ENCODE measurements at regions not wholly inside any gene's neighbourhood (a gene's known extent, or its start where the extent isn't known, plus 50 kb on each side); places are given as distances from the start of the nearest gene placed in this dataset.
"Not testable (repeated sequence)": the region's sequence is repeated elsewhere in the genome, so short reads cannot be mapped to it uniquely, and the experiment has no call there.

DNA sequence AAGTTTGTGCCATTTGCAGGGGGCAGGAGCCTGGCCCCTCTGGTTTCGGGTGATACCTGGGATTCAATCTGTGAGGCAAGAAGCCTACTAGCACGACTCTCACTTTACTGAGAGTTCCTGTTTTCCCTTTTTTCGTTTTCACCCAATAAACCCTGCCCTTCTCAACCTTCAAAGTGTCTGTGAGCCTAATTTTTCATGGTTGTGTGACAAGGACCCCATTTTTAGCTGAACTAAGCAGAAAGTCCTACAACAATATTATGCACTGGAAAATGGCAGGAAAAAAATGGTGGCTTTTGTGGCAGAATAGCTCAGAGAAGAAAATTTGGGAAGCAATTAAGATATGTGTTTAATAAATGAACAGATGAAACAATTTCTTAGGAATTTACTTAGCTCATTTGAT lies 432.1 kb downstream of the C12orf50 start:
- Histone ChIP-seq H3K36me3 (ENCODE audit: control insufficient read depth in 1 of 2, insufficient read depth in 2 of 2, low read length in 2 of 2) (no peaks in the 10 kb centered on the region), H3K9me3 (ENCODE audit: control insufficient read depth in 1 of 2, low read length in 2 of 2) (no peaks in the 10 kb centered on the region), H3K9ac (ENCODE audit: low read depth in 1 of 2, low read length in 2 of 2) (no peak overlapping the region), H3K4me1 (ENCODE audit: control insufficient read depth in 1 of 2, insufficient read depth in 2 of 2, low read length in 2 of 2) (no peaks in the 10 kb centered on the region), H3K27me3 (ENCODE audit: control insufficient read depth in 1 of 2, insufficient read depth in 2 of 2, low read length in 2 of 2) (no peaks in the 10 kb centered on the region), H3K4me3 (ENCODE audit: low read depth in 1 of 2, low read length in 2 of 2) (no peak overlapping the region), H3K27ac (ENCODE audit: low read depth, low read length) (no peak overlapping the region)

DNA sequence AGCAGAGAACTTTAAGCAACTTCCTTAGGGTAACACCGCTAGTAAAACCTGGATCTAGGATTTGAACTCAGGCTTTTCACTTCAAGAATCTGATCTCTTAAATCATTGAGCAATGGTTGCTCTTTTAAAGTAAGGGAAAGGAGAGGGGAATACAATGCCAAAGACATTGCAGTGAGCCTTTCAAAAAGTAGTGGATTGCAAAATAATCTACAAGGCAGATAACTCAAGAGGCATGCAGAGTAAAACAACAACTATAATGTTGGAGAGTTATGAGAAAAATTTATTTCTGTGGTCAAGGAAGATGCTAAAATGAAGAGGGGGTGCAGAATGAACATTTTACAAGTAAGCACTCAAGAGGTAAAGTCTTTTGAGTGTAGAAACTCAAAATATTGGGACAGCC lies 432.6 kb downstream of the C12orf50 start:
- no peaks in the 10 kb centered on the region for H3K36me3 ChIP-seq (ENCODE audit: control insufficient read depth in 1 of 2, insufficient read depth in 2 of 2, low read length in 2 of 2)
- H3K27ac ChIP-seq (ENCODE audit: low read depth, low read length): no peak overlapping the region
- H3K9ac ChIP-seq (ENCODE audit: low read depth in 1 of 2, low read length in 2 of 2): no peak overlapping the region
- no peaks in the 10 kb centered on the region for H3K4me1 ChIP-seq (ENCODE audit: control insufficient read depth in 1 of 2, insufficient read depth in 2 of 2, low read length in 2 of 2)
- no peaks in the 10 kb centered on the region for H3K9me3 ChIP-seq (ENCODE audit: control insufficient read depth in 1 of 2, low read length in 2 of 2)
- H3K4me3 ChIP-seq (ENCODE audit: low read depth in 1 of 2, low read length in 2 of 2): no peak overlapping the region
- no peaks in the 10 kb centered on the region for H3K27me3 ChIP-seq (ENCODE audit: control insufficient read depth in 1 of 2, insufficient read depth in 2 of 2, low read length in 2 of 2)

DNA sequence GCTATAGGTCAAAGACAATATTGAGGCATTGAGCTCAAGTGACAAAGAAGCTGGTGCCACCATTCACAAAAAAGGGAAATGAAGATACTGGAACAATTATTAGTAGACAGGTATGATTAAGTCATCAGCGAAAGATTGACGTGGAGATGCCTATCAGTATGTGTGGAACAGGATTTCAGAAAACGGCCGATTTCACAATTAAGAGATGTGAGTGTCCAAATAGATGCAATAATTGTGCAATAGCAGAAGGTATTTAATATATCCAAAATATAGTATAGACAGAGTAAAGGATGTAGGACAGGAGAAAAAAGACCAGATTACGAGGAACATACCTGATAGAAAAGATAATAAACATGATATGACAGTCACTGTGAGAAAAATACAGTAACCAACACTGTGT lies 433.1 kb downstream of the C12orf50 start:
- no peaks in the 10 kb centered on the region for H3K27me3 ChIP-seq (ENCODE audit: control insufficient read depth in 1 of 2, insufficient read depth in 2 of 2, low read length in 2 of 2)
- H3K9me3 ChIP-seq (ENCODE audit: control insufficient read depth in 1 of 2, low read length in 2 of 2): no peaks in the 10 kb centered on the region
- no peak overlapping the region for H3K27ac ChIP-seq (ENCODE audit: low read depth, low read length)
- H3K9ac ChIP-seq (ENCODE audit: low read depth in 1 of 2, low read length in 2 of 2): no peak overlapping the region
- no peaks in the 10 kb centered on the region for H3K36me3 ChIP-seq (ENCODE audit: control insufficient read depth in 1 of 2, insufficient read depth in 2 of 2, low read length in 2 of 2)
- no peaks in the 10 kb centered on the region for H3K4me1 ChIP-seq (ENCODE audit: control insufficient read depth in 1 of 2, insufficient read depth in 2 of 2, low read length in 2 of 2)
- no peak overlapping the region for H3K4me3 ChIP-seq (ENCODE audit: low read depth in 1 of 2, low read length in 2 of 2)

DNA sequence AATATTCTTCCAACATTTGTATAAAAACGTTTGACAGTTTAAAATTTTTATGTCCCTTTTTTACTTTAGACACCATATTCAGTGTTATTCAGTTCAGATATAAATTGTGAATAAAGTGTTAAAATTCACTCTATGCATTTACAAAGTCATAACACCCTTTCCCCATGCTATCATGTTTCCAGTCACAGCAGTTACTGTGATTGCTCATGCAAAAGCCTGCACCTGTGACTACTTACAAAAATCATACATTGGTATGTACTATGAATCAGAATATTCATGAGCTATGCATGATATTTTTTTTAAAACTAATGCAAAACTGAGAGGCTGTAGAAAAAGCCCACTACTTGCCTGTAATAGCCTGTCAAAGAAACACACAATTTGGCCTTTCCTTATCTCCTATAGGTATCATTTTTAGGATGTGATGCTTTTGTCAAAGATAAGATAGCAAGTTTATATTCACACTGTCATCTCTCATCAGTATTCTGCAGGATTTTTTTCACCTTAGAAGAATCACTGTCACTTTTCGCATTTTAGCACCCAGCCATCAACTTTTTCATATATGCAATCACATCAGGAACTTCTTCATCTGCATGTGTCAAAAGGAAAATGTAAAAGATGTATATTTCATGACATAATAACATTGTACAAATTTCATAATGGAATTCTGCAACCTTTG lies 443.2 kb downstream of the C12orf50 start:
- H3K9me3 ChIP-seq (ENCODE audit: control insufficient read depth in 1 of 2, low read length in 2 of 2): no peaks in the 10 kb centered on the region

DNA sequence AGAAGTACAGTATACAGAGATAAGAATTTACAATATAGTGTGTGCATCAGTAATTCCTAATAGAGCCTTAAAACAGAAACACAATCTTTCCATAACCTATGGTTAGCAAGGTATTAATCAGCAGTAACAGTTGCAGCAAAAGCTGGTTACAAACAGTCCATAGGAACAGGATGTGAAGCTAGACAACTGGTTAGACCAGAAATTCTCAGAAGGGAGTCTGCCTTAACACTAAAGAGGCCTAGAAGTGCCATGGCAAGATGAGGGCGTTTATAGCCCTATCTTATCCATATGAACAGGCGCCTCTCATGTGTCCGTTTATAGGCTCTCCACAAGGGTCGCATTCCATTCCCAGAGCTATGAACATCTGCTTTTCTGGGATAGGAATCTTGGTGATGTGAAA lies 450.1 kb downstream of the C12orf50 start:
- H3K27ac ChIP-seq (ENCODE audit: low read depth, low read length); H3K27me3 ChIP-seq (ENCODE audit: control insufficient read depth in 1 of 2, insufficient read depth in 2 of 2, low read length in 2 of 2); H3K9ac ChIP-seq (ENCODE audit: low read depth in 1 of 2, low read length in 2 of 2): not testable (repeated sequence)

More for the DNA sequence above, 443.2 kb downstream of the C12orf50 start:
- no peak overlapping the region for H3K27ac ChIP-seq (ENCODE audit: low read depth, low read length)
- H3K9ac ChIP-seq (ENCODE audit: low read depth in 1 of 2, low read length in 2 of 2): no peak overlapping the region
- H3K4me3 ChIP-seq (ENCODE audit: low read depth in 1 of 2, low read length in 2 of 2): no peak overlapping the region
- no peaks in the 10 kb centered on the region for H3K4me1 ChIP-seq (ENCODE audit: control insufficient read depth in 1 of 2, insufficient read depth in 2 of 2, low read length in 2 of 2)
- H3K27me3 ChIP-seq (ENCODE audit: control insufficient read depth in 1 of 2, insufficient read depth in 2 of 2, low read length in 2 of 2): no peaks in the 10 kb centered on the region
- H3K36me3 ChIP-seq (ENCODE audit: control insufficient read depth in 1 of 2, insufficient read depth in 2 of 2, low read length in 2 of 2): no peaks in the 10 kb centered on the region

DNA sequence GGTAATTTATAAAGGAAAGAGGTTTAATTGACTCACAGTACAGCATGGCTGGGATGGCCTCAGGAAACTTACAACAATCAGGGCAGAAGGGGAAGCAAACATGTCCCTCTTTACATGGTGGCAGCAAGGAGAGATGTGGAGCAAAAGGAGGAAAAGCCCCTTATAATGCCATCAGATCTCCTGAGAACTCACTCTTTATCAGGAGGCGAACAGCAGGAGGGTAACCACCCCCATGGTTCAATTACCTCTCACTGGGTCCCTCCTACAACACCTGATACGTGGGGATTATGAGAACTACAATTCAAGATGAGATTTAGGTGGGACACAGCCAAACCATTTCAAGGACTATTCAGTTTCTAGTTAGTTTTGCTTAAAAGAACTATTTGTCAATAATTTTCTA lies 453.3 kb downstream of the C12orf50 start:
- Histone ChIP-seq H3K4me1 (ENCODE audit: control insufficient read depth in 1 of 2, insufficient read depth in 2 of 2, low read length in 2 of 2) (no peaks in the 10 kb centered on the region), H3K9me3 (ENCODE audit: control insufficient read depth in 1 of 2, low read length in 2 of 2) (no peaks in the 10 kb centered on the region), H3K27ac (ENCODE audit: low read depth, low read length) (no peak overlapping the region), H3K36me3 (ENCODE audit: control insufficient read depth in 1 of 2, insufficient read depth in 2 of 2, low read length in 2 of 2) (no peaks in the 10 kb centered on the region), H3K27me3 (ENCODE audit: control insufficient read depth in 1 of 2, insufficient read depth in 2 of 2, low read length in 2 of 2) (no peaks in the 10 kb centered on the region), H3K9ac (ENCODE audit: low read depth in 1 of 2, low read length in 2 of 2) (no peak overlapping the region), H3K4me3 (ENCODE audit: low read depth in 1 of 2, low read length in 2 of 2) (no peak overlapping the region)

More for the DNA sequence above, 450.1 kb downstream of the C12orf50 start:
- not testable (repeated sequence) for H3K4me3 ChIP-seq (ENCODE audit: low read depth in 1 of 2, low read length in 2 of 2); H3K36me3 ChIP-seq (ENCODE audit: control insufficient read depth in 1 of 2, insufficient read depth in 2 of 2, low read length in 2 of 2); H3K4me1 ChIP-seq (ENCODE audit: control insufficient read depth in 1 of 2, insufficient read depth in 2 of 2, low read length in 2 of 2); H3K9me3 ChIP-seq (ENCODE audit: control insufficient read depth in 1 of 2, low read length in 2 of 2)

DNA sequence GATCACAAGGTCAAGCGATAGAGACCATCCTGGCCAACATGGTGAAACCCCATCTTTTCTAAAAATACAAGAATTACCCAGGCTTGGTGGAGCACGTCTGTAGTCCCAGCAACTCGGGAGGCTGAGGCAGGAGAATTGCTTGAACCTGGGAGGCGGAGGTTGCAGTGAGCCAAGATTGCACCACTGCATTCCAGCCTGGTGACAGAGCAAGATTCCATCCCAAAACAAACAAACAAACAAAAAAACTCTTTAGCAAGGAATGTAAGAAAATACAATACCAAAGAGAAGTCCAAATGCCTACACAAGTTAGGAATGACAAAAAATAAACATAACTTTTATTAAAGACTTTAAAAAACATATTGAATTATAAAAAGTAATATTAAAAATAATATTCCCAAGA lies 462.3 kb downstream of the C12orf50 start:
- not testable (repeated sequence) for H3K27ac ChIP-seq (ENCODE audit: low read depth, low read length); H3K27me3 ChIP-seq (ENCODE audit: control insufficient read depth in 1 of 2, insufficient read depth in 2 of 2, low read length in 2 of 2); H3K4me3 ChIP-seq (ENCODE audit: low read depth in 1 of 2, low read length in 2 of 2)

DNA sequence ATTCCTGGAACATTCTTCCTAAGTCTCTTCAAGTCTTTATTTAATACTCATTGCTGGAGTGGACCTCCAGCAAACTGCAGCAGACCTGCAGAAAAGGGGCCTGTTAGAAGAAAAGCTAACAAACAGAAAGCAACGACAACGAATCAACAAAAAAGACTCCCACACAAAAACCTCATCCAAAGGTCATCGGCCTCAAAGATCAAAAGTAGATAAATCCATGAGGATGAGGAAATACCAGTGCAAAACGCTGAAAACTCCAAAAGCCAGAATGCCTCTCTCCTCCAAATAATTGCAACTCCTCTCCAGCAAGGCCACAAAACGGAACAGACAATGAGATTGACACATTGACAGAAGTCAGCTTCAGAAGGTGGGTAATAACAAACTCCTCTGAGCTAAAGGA lies 472.2 kb downstream of the C12orf50 start:
- Histone ChIP-seq H3K9ac (ENCODE audit: low read depth in 1 of 2, low read length in 2 of 2) (no peak overlapping the region), H3K36me3 (ENCODE audit: control insufficient read depth in 1 of 2, insufficient read depth in 2 of 2, low read length in 2 of 2) (no peaks in the 10 kb centered on the region), H3K4me3 (ENCODE audit: low read depth in 1 of 2, low read length in 2 of 2) (no peak overlapping the region), H3K9me3 (ENCODE audit: control insufficient read depth in 1 of 2, low read length in 2 of 2) (no peaks in the 10 kb centered on the region), H3K27ac (ENCODE audit: low read depth, low read length) (no peak overlapping the region), H3K27me3 (ENCODE audit: control insufficient read depth in 1 of 2, insufficient read depth in 2 of 2, low read length in 2 of 2) (no peaks in the 10 kb centered on the region), H3K4me1 (ENCODE audit: control insufficient read depth in 1 of 2, insufficient read depth in 2 of 2, low read length in 2 of 2) (no peaks in the 10 kb centered on the region)

More for the DNA sequence above, 462.3 kb downstream of the C12orf50 start:
- not testable (repeated sequence) for H3K4me1 ChIP-seq (ENCODE audit: control insufficient read depth in 1 of 2, insufficient read depth in 2 of 2, low read length in 2 of 2); H3K9ac ChIP-seq (ENCODE audit: low read depth in 1 of 2, low read length in 2 of 2); H3K36me3 ChIP-seq (ENCODE audit: control insufficient read depth in 1 of 2, insufficient read depth in 2 of 2, low read length in 2 of 2); H3K9me3 ChIP-seq (ENCODE audit: control insufficient read depth in 1 of 2, low read length in 2 of 2)

DNA sequence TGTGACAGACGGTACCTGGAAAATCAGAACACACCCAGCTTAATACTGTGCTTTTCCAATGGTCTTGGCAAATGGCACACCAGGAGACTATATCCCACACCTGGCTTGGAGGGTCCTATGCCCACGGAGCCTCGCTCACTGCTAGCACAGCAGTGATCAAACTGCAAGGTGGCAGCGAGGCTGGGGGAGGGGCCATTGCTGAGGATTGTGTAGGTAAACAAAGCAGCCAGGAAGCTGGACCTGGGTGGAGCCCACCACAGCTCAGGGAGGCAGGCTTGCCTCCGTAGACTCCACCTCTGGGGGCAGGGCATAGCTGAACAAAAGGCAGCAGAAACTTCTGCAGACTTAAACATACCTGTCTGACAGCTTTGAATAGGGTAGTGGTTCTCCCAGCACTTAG lies 498.0 kb downstream of the C12orf50 start:
- not testable (repeated sequence) for H3K27me3 ChIP-seq (ENCODE audit: control insufficient read depth in 1 of 2, insufficient read depth in 2 of 2, low read length in 2 of 2); H3K27ac ChIP-seq (ENCODE audit: low read depth, low read length); H3K9ac ChIP-seq (ENCODE audit: low read depth in 1 of 2, low read length in 2 of 2); H3K9me3 ChIP-seq (ENCODE audit: control insufficient read depth in 1 of 2, low read length in 2 of 2); H3K4me1 ChIP-seq (ENCODE audit: control insufficient read depth in 1 of 2, insufficient read depth in 2 of 2, low read length in 2 of 2); H3K36me3 ChIP-seq (ENCODE audit: control insufficient read depth in 1 of 2, insufficient read depth in 2 of 2, low read length in 2 of 2); H3K4me3 ChIP-seq (ENCODE audit: low read depth in 1 of 2, low read length in 2 of 2)

DNA sequence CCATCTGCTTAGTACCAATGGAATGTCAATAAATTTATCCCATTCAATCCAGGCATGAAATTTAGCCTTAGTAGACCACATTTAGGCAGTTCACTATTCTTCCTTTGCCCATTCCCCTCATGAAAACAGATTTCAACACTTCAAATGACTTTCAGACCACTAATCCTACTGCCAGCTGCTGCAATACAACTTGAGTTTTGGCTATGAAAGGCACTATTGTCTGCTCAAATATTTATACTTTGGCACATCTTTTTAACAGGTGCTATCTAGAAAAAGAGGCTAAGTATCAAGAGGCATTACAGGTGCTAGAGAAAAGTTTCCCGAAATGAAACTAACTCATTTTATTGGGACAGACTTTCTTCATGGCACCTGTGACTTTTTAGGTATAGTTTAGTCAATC lies 499.8 kb downstream of the C12orf50 start:
- H3K27me3 ChIP-seq (ENCODE audit: control insufficient read depth in 1 of 2, insufficient read depth in 2 of 2, low read length in 2 of 2): no peaks in the 10 kb centered on the region
- no peaks in the 10 kb centered on the region for H3K9me3 ChIP-seq (ENCODE audit: control insufficient read depth in 1 of 2, low read length in 2 of 2)
- H3K36me3 ChIP-seq (ENCODE audit: control insufficient read depth in 1 of 2, insufficient read depth in 2 of 2, low read length in 2 of 2): no peaks in the 10 kb centered on the region
- no peak overlapping the region for H3K4me3 ChIP-seq (ENCODE audit: low read depth in 1 of 2, low read length in 2 of 2)
- H3K4me1 ChIP-seq (ENCODE audit: control insufficient read depth in 1 of 2, insufficient read depth in 2 of 2, low read length in 2 of 2): no peaks in the 10 kb centered on the region
- no peak overlapping the region for H3K27ac ChIP-seq (ENCODE audit: low read depth, low read length)
- H3K9ac ChIP-seq (ENCODE audit: low read depth in 1 of 2, low read length in 2 of 2): no peak overlapping the region

DNA sequence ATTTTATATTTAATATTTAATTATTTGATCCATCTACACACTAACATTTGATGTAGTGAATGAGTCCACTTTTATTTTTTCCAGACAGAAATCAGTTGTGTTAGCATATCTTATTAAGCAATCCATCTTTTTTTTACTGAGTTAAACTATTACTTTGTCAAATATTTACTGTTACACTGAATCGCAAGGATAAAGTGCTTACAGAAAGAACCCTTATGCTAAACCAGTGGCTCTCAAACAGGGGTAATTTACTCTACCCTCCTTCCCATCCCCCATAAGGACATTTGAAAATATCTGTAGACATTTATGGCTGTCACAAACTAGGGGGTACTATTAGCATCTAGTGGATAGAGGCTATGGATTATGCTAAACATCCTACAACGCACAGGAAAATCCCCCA lies 508.2 kb downstream of the C12orf50 start:
- Histone ChIP-seq H3K9me3 (ENCODE audit: control insufficient read depth in 1 of 2, low read length in 2 of 2) (no peaks in the 10 kb centered on the region), H3K36me3 (ENCODE audit: control insufficient read depth in 1 of 2, insufficient read depth in 2 of 2, low read length in 2 of 2) (no peaks in the 10 kb centered on the region), H3K27ac (ENCODE audit: low read depth, low read length) (no peak overlapping the region), H3K4me3 (ENCODE audit: low read depth in 1 of 2, low read length in 2 of 2) (no peak overlapping the region), H3K27me3 (ENCODE audit: control insufficient read depth in 1 of 2, insufficient read depth in 2 of 2, low read length in 2 of 2) (no peaks in the 10 kb centered on the region), H3K4me1 (ENCODE audit: control insufficient read depth in 1 of 2, insufficient read depth in 2 of 2, low read length in 2 of 2) (no peaks in the 10 kb centered on the region), H3K9ac (ENCODE audit: low read depth in 1 of 2, low read length in 2 of 2) (no peak overlapping the region)
